Spleen (tissue), 11 donors: ENCODE measurements at regions not wholly inside any gene's neighbourhood (a gene's known extent, or its start where the extent isn't known, plus 50 kb on each side); places are given as distances from the start of the nearest gene placed in this dataset.

ENCODE experiments used
- DNase-seq: peaks from one replicate; pipeline ENCODE4 v3.0.0-alpha.2; 2020
- H3K27ac ChIP-seq, 8 donors: fragments of 200-600 bp; sonication (generic) in 7 of 8; 1 replicate in 4 of 8; 2 replicates in 4 of 8; pipeline versions ENCODE4 v1.5.0 to v1.8.0; 2016 to 2021; ENCODE audit warnings: inconsistent platforms in 4 of 8, mild to moderate bottlenecking in 4 of 8, moderate library complexity in 1 of 8
- H3K27me3 ChIP-seq, 7 donors: fragments of 200-600 bp; sonication (generic) in 6 of 7; replicated peaks in 1 of 7; 1 replicate in 4 of 7; 2 replicates in 3 of 7; pipeline versions ENCODE4 v1.5.0 to v1.8.0; 2016 to 2021; ENCODE audit warnings: inconsistent platforms in 3 of 7, mild to moderate bottlenecking in 1 of 7
- H3K36me3 ChIP-seq, 6 donors: fragments of 200-600 bp; sonication (generic) in 5 of 6; 1 replicate in 4 of 6; 2 replicates in 2 of 6; pipeline versions ENCODE4 v1.5.0 to v1.8.0; 2016 to 2021; ENCODE audit warnings: inconsistent platforms in 2 of 6
- H3K4me1 ChIP-seq, 6 donors: fragments of 200-600 bp; sonication (generic) in 5 of 6; 1 replicate in 3 of 6; 2 replicates in 3 of 6; pipeline versions ENCODE4 v1.5.0 to v1.8.0; 2016 to 2021; ENCODE audit warnings: inconsistent platforms in 3 of 6
- H3K4me3 ChIP-seq, 8 donors: fragments of 200-600 bp; sonication (generic) in 7 of 8; 1 replicate in 4 of 8; 2 replicates in 4 of 8; pipeline versions ENCODE4 v1.5.0 to v1.8.0; 2016 to 2021; ENCODE audit warnings: inconsistent platforms in 4 of 8, mild to moderate bottlenecking in 4 of 8, moderate library complexity in 2 of 8
- H3K9me3 ChIP-seq, 8 donors: fragments of 200-600 bp; sonication (generic) in 7 of 8; 1 replicate in 4 of 8; 2 replicates in 4 of 8; pipeline versions ENCODE4 v1.5.0 to v1.8.0; 2016 to 2021; ENCODE audit warnings: inconsistent platforms in 4 of 8
- CTCF ChIP-seq, 11 experiments: fragments of 200-600 bp in 7 of 11; fragments of 450-650 bp in 4 of 11; sonication (generic) in 4 of 11; IDR thresholded peaks in 8 of 11; conservative IDR thresholded peaks in 3 of 11; 1 replicate in 7 of 11; 2 replicates in 4 of 11; pipeline versions ENCODE4 v1.4.0 to v1.8.0; 2016 to 2021; ENCODE audit warnings: antibody characterized with exemption in 11 of 11, inconsistent platforms in 4 of 11, mild to moderate bottlenecking in 1 of 11
- POLR2A ChIP-seq, 3 donors: fragments of 450-650 bp; IDR thresholded peaks; one replicate each; pipeline ENCODE4 v1.5.1; 2017; ENCODE audit warnings: antibody characterized with exemption in 3 of 3, mild to moderate bottlenecking in 1 of 3
- POLR2AphosphoS5 ChIP-seq, 3 donors: sonication (generic); formaldehyde crosslinking; IDR thresholded peaks; one replicate each; pipeline ENCODE4 v1.5.1; 2017; ENCODE audit warnings: antibody characterized with exemption in 3 of 3
- WGBS, 5 donors: extraction: QIAGEN DNeasy Blood & Tissue Kit in 3 of 5; methylation state at CpG; one replicate each; pipeline versions ENCODE4 v1.1.5 to v1.1.7; 2013 to 2018; 5-methylcytosine and 5-hydroxymethylcytosine counted together
- intact Hi-C: fragments of 100-400 bp; cut with DNase I; formaldehyde crosslinking; loops from one replicate; pipeline ENCODE4 v1.15.0; 2023; ENCODE audit warnings: low total_unique reads
- donor health status: healthy with polysubstance abuse.
- donor health status: DM: no; HTN: no; CAD: no; lungs with moderate emphysema.
- donor health status: DM: no; HTN: no; CAD: no.
- donor health status: Bipolar disorder and iron deficiency.
- donor health status: healthy.
- donor health status: DM: no; HTN: no; CAD: no.
- donor health status: DM: yes; HTN: yes; CAD: no.

GRCh38 chr14:98555440-98555839 is 716.6 kb downstream of the BCL11B start:
- 35 to 88% (median 73%) methylated on average over 1 of the region's 1 CpG for WGBS, 5 donors
- Histone ChIP-seq H3K9me3 (peaks cover 0 to 3% (median 0%) of the 10 kb centered on the region in 8 donors), H3K36me3 (no peaks in the 10 kb centered on the region), H3K4me3 (no peak overlapping the region), H3K27ac (no peak overlapping the region), H3K4me1 (no peaks in the 10 kb centered on the region), H3K27me3 (no peaks in the 10 kb centered on the region)
- DNase-seq, result no peak
- TF ChIP-seq POLR2A (IDR thresholded peaks at IDR 0.05) (no peak), CTCF (IDR thresholded peaks at IDR 0.05 in 8 of 11, conservative IDR thresholded peaks at IDR 0.05 in 3 of 11) (no peak), POLR2AphosphoS5 (IDR thresholded peaks at IDR 0.05) (no peak)
- intact Hi-C loops, result no loop called here

- WGBS, 5 donors, result 17 to 22% (median 22%) methylated on average over 5 of the region's 5 CpGs
- Histone ChIP-seq H3K27ac (no peak overlapping the region), H3K4me3 (no peak overlapping the region), H3K9me3 (no peaks in the 10 kb centered on the region), H3K4me1 (no peaks in the 10 kb centered on the region), H3K36me3 (no peaks in the 10 kb centered on the region), H3K27me3 (no peaks in the 10 kb centered on the region)
- DNase-seq, result no peak
- no peak for TF ChIP-seq POLR2A (IDR thresholded peaks at IDR 0.05)
- TF ChIP-seq POLR2AphosphoS5 (IDR thresholded peaks at IDR 0.05), result no peak
- TF ChIP-seq CTCF (IDR thresholded peaks at IDR 0.05 in 8 of 11, conservative IDR thresholded peaks at IDR 0.05 in 3 of 11), result no peak
- intact Hi-C loops, result no loop called here
Measured at GRCh38 chr14:98564006-98564405, 708.0 kb downstream of the BCL11B start.

GRCh38 chr14:98564541-98564940 is 707.5 kb downstream of the BCL11B start:
- TF ChIP-seq CTCF (IDR thresholded peaks at IDR 0.05 in 8 of 11, conservative IDR thresholded peaks at IDR 0.05 in 3 of 11) (no peak), POLR2A (IDR thresholded peaks at IDR 0.05) (no peak), POLR2AphosphoS5 (IDR thresholded peaks at IDR 0.05) (no peak)
- Histone ChIP-seq H3K36me3 (no peaks in the 10 kb centered on the region), H3K27me3 (no peaks in the 10 kb centered on the region), H3K4me1 (no peaks in the 10 kb centered on the region), H3K9me3 (no peaks in the 10 kb centered on the region), H3K27ac (no peak overlapping the region), H3K4me3 (no peak overlapping the region)
- intact Hi-C loops, result no loop called here
- no peak for DNase-seq

- Histone ChIP-seq H3K4me1 (no peaks in the 10 kb centered on the region), H3K4me3 (no peak overlapping the region), H3K27me3 (no peaks in the 10 kb centered on the region), H3K9me3 (peaks cover 0 to 16% (median 0%) of the 10 kb centered on the region in 8 donors), H3K27ac (no peak overlapping the region), H3K36me3 (no peaks in the 10 kb centered on the region)
- 80 to 90% (median 82%) methylated on average over 2 of the region's 2 CpGs for WGBS, 5 donors
- no peak for DNase-seq
- intact Hi-C loops, result no loop called here
- TF ChIP-seq CTCF (IDR thresholded peaks at IDR 0.05 in 8 of 11, conservative IDR thresholded peaks at IDR 0.05 in 3 of 11) (no peak), POLR2A (IDR thresholded peaks at IDR 0.05) (no peak), POLR2AphosphoS5 (IDR thresholded peaks at IDR 0.05) (no peak)
Measured at GRCh38 chr14:98571104-98571503, 700.9 kb downstream of the BCL11B start.
